HUDEP-2 (cell line): ENCODE measurements at regions not wholly inside any gene's neighbourhood (a gene's known extent, or its start where the extent isn't known, plus 50 kb on each side); places are given as distances from the start of the nearest gene placed in this dataset.

Experiments used
- DNase-seq, 76 experiments: peaks; one replicate each; lab custom pipeline; 2025; ENCODE audit not compliant: unreplicated experiment in 76 of 76; lab: John Stamatoyannopoulos, UW

DNA sequence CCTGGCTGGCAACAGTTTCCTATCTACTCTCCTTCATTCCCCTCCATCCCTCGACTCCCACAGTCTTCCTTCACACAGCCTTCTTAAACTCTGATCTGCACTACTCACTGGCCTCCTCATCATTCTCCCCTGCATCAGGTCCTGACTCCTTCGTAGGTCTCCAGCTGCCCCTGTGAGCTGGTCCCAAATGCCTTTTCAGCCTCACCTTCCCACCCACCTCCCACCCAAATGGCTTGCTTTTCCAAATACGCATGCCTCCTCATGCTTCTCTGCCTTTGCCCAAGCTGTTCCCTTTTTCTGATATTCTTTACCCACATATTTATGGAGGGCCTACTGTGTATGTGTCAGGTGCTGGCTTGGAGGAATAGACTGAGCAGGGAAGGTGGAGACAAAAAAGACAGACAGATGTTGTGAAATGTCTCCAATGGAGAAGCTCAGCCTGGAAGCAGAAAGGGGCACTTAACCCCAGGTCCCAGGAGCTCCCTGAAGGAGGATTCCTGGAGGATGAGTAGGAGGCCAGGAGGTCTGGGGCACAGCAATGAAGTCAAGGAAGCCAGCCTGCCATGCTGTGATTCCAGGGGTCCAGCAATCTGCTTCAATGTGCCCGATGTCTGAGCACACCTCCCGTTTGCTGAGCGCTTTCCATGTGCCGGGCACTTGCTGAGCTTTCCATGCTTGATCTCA lies 252.2 kb downstream of the SHQ1 start:
- no peak for DNase-seq

DNA sequence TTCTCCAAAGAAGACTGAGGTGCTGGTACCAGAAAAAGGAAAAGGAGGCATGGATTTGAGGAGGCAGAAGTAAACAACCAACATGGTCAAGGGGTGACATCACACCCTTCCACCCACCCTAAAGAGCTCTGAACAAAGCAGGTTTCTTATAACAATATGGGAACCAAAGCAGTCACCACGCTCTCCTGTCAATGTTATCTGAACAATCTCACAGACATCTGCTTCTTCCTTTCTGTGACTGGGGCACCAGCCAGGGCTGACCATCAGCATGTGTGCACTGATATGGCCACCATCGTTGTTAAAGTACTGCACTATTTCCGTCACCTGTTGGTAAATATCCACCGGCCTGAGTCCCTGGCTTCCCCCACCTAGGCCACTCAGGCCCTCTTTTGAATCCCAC lies 252.9 kb downstream of the SHQ1 start:
- peak in 55 of 76 experiments; percentile 5 to 73 (median 34) for DNase-seq

DNA sequence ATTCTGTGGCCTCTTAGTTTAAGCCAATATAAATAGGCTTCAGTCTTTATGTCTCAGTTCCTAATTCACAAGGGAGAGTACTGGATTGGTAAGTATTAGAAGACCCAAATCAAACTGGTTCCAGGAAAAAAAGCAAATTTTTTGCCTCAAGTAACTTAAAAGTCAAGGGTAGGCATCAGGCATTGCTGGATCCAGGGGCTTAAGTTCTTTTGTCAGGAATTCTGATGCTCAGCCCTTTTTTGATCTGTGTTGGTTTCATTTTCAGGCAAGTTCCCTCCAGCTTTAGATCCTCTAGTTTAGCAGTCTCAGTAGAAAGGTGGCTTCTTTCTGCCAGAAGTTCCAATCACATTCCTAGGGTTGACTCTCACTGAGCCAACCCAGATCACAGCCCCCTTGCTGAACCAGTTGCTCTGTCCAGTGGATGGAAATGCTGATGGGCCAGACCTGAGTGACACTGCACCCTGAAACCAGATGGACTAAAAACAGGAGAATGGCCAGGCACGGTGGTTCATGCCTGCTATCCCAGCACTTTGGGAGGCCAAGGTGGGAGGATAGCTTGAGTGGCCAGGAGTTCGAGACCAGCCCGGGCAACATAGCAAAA lies 253.5 kb downstream of the SHQ1 start:
- DNase-seq = no peak

DNA sequence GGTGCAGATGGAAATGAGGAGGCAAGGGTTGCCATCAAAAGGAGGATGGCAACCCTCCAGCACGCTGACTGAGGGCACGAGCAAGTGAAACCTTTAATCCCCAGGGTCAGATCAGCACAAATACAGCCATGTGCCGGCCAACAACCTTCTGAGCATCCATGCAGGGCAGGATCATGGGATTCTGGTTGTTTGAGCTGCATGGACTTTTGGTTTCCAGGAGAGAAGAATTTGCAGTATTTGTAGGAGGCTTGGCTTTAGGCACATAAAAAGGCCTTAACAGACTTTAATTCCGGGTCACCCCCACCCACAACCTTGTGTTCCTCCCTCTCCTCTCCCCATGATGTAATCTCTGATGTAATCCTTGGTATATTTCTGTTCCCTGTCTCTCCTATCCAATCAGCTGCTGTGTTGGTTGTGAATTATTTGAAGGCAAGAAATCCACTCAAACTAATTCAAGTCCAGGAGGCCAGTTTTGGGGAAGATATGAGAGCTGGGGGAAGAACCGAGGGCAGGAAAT lies 254.3 kb downstream of the SHQ1 start:
- DNase-seq = no peak

DNA sequence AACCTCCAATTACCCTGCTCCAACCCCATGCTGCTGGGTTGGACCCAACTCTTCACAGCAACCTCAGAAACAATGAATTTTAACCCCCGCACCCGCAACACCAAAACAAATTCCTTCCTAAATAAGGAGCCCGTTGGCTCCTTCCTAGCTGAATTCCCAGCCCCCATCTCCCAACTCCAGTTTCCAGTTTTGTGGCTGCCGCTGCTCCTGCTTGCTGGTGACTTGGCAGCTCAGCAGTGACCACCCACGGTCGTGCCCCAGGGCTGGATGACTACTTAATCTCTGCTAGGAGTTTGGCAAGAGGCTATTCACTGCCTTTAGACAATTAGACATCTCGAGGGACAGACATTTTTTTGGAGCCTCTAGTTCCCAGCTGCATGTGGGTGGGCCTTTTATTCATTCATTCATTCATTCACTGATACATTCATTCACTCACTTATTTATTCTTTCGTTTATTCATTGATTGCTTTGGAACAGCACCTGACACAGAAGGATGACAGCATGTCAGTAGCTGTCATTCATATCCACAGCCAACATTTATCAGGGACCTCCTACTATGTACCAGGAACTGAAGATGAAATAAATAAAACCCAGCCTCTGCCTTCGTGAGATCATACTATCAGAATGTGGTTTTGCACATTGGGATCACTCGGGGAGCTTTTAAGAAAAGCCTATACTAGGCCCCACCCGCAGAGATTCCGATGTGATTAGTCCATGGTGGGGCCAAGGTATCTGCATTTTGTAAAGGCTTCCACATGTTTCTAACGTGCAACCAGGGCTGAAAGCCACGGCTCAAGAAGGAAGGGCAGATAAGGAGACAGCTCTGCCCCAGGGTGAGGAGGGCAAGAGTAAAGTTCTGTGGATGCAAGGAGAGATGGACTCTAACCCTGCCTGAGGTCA lies 256.5 kb downstream of the SHQ1 start:
- DNase-seq = peak in 73 of 76 experiments; percentile 12 to 84 (median 62)

DNA sequence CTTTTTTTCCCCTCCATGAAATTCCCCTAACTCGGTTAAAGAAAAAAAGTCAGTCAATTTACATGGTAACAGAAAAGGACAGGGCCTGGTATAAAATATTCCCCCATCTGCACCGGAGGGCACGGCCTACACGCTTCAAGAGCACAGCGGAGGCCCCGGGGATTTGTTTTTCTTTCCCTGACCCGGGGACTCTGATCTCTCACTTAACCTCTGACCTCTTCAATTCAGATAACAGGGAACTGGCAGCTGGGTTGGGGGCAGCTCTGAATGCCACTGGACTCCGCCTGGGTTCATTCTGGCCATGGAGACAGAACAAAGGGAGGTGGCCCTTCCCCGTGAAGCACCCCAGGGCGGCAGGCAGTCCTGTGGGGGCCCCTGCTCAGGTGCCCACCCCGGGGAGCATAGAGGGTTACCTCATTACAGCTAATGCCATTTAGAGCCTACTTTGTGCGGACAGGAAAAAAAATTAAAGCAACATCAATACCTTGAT lies 257.5 kb downstream of the SHQ1 start:
- no peak for DNase-seq

DNA sequence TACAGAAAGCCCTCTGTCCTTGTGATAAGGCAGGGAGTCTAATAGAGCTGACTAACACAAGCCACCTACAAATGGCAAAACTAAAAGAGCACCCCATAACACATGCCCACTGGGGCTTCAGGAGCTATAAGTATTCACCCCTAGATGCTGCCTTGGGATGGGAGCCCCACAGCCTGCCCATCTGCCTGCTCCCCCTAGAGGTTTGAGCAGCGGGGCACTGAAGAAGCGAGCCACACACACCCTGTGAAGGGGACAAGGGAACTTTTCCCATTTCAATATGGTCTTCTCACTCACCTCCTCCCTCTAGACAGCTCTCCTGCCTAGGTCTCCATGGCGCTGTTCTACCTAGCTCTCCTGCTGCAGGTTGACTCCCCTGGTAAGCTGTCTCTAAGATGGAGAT lies 261.0 kb downstream of the SHQ1 start:
- no peak for DNase-seq

DNA sequence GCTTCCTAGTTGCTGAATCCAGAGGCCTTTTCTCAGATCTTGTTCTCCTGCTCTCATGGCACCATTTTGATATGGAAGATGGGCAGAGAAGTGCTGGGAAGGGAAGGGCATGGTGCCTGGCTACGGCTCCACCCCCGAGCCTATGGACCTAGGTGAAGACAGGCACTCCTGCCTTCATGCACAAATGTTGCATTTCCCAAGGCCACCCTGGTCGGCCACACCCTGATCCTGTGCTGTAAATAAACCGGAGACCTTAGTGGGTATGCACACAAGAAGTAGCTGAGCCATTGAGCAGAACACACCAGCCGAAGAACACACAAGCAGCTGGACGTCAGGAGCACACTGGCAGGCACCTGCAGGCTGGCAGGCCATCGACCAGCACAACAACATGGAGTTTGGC lies 261.6 kb downstream of the SHQ1 start:
- no peak for DNase-seq

DNA sequence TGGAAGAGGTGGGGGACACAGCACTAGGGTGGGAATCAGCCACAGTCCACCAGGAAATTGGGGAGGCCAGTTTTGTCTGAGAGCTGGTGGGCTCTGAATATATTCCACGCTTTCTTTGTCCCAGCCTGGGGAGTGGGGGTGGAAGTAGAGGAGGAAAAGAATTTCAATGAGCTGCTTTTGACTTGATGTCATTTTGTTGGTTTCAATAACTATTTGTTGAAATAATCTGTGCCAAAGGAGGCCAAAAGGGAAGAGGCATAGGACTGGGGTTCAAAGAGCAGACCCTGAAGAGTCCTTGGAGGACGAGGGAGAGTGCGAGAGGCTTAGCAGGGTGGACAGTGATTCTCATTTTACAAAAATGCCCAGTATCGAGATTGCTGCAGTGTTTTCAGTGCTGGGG lies 262.3 kb downstream of the SHQ1 start:
- no peak for DNase-seq

DNA sequence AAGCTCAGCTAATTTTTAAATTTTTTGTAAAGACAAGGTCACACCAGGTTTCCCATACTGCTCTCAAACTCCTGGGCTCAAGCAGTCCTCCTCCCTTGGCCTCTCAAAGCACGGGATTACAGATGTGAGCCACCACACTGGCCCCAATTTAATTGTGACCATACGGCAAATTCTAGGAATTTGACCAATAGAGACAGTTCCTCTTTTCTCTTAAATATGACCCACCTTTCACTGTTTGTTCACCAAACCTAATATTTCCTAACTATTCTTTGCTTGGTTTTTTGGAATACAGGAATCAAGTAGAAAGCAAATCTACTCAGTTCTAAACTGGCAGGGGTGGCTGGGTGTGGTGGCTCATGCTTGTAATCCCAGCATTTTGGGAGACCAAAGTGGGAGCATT lies 264.0 kb downstream of the SHQ1 start:
- DNase-seq = no peak

DNA sequence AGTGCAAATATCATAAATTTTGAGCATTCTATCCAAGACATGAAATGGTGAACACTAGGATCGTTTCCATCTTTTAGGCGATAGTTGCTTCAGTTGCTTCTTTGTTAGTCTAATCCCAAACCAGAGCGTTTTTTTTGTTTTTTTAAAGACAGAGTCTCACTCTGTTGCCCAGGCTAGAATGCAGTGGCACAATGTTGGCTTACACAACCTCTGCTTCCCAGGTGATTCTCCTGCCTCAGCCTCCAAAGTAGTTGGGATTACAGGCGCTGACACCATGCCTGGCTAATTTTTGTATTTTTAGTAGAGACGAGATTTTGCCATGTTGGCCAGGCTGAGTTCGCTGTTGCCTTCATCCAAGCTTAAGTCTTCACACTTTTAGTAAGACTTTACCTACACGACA lies 265.3 kb downstream of the SHQ1 start:
- no peak for DNase-seq

DNA sequence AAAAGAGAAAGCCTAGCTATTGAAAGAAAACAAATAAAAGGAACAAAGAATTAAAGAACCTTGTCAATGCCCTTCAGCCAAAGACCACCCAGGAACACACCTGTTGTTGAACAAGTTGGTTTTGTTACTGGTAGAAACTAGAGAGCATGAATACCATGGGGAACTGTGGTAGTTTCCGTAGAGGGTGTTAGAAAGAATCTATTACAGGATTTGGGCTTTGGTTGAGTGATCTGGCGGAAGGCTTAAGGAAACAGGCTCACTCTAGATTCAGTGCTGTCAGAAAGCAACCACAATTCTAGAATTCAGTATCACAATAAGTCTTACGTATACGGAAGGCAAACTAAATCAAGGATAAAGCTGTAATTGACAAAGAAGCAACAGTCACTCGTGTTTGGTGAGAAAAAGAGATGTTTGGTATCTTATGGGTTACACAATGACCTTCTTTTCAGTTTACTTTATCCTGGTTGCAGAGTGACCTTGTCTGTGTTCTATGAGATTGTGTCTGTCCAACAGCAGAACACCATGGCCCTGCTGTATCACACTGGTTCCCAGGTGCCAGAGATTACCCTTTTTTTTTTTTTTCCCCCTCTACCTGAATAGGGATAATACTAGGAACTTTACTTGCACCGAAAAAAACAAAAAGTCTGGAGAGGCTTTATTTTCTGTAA lies 265.9 kb downstream of the SHQ1 start:
- DNase-seq = no peak

DNA sequence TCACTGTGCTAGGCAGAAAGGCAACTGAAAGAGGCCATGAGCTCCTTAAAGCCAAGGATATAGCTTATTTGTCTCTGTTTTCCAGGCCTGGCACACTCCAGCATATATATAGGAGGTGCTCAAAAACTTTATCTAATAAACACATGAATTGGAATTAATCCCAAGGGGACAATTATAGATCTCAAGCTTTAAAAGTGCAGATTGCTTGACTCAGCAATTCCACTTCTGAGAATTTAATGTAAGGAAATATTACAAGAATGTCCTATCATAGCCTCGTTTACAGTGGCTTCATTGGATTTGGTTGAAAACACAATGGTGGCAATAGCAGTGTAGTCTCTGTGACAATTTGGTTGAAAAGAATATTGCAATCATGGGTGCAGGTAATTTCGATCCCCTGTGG lies 267.3 kb downstream of the SHQ1 start:
- peak in 1 of 76 experiments; percentile 16 for DNase-seq

DNA sequence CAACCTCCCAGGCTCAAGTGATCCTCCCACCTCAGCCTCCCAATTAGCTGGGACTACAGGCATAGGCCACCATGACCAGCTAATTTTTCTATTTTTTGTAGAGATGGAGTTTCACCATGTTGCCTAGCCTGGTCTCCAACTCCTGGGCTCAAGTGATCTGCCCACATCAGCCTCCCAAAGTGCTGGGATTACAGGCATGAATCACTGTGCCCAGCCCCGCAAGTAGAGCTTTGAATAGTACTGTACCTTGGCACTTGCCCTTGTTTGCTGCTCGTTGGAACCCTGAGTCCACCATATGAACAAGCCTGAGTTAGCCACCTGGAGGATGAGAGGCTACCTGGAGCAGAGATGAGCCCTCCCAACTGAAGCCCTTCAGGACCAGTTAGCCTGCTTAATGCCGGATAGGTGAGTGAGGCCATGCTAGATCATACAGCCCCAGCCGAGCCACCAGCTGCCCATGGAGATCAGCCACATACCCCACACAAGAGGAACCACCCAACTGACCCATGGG lies 267.9 kb downstream of the SHQ1 start:
- DNase-seq = no peak

DNA sequence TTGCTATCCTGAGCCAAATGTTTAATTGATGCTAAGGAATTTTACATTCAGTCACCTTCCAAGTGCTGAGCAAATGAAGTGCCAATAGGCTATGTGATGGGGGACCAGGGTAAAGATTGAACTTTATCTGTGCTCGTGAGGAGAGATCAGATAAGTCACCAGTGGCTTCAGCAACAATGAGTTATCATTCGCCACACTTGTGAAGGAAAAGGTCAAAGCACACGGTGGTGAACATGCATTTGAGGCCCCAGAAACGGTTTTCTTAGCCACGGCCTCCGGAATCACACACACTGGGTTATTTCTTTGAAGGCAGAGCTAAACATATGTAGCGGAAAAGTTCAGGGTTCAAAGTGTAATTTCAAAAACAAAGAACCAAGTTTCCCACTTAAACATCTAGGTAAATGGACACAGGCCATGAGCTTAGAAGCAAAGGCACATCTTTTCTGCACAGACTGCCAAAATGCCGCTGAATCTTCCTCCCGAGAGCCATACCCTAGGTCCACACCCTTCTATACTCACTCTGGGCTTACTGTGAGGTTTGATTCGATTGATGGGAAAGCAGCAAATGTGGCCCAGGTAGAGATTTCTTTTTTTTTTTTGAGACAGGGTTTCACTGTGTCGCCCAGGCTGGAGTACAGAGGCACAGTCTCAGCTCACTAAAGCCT lies 268.5 kb downstream of the SHQ1 start:
- DNase-seq = peak in 7 of 76 experiments; percentile 10 to 39 (median 26)

DNA sequence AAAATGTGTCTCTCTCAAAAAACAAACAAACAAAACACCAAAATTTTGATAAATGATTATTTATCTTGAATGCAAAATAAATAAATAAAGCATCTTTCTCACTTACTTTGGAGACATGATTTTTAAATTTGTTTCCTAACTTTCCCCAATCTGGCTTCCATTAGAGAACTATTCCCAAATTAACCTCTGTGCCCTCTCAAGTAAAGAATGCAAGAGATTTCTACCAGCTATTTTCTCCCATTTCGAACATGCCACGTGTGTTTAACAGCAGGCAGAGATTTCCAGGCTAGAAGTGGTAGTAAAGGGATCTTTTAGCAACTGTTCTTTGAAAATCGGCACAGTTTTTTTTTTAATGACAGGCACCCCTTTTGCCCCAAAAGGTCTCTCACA lies 269.1 kb downstream of the SHQ1 start:
- no peak for DNase-seq

DNA sequence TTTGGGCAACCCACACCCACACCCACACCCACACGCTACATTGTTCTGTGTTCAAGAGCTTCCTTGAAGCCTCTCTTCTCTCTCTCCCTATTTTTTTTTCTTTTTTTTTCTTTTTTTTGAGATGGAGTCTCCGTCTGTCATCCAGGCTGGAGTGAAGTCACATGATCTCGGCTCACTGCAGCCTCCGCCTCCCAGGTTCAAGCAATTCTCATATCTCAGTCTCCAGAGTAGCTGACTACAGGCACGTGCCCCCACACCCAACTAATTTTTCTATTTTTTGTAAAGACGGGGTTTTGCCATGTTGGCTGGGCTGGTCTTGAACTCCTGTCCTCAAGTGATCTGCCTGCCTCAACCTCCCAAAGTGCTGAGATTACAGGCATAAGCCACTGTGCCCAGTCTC lies 271.1 kb downstream of the SHQ1 start:
- DNase-seq = no peak

DNA sequence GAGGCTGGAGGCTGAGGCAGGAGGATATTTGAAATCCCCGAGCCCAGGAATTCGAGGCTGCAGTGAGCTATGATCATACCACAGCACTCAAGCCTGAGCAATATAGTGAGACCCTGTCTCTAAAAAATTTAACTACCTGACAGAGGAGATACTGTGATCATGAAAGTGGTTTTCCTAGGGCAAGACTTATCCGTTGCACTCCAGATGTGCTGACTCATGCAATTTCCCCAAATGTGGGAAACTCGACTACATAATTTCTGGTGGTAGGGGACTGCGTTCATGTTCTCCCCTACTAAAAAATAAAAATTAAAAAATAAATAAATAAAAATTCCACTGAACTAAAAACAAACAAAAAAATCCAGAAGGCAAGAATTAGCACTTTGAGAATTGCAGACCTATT lies 271.7 kb downstream of the SHQ1 start:
- no peak for DNase-seq

DNA sequence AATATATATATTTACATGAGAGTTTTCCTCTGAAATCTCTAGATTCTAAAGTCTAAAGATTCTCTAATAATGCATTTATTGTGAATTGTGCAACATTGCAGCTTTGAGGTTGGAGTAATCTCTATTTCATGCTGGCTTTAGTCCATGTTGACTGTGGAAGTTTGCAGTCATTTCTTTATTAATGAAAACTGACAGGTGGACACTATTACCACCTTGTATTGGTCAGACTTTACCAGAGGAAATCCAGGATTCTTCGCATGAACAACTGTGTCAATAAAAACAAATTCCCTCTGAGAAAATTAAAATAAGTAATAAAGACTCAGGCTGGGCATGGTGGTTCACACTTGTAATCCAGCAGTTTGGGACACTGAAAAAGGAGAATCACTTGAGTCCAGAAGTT lies 274.1 kb downstream of the SHQ1 start:
- no peak for DNase-seq

DNA sequence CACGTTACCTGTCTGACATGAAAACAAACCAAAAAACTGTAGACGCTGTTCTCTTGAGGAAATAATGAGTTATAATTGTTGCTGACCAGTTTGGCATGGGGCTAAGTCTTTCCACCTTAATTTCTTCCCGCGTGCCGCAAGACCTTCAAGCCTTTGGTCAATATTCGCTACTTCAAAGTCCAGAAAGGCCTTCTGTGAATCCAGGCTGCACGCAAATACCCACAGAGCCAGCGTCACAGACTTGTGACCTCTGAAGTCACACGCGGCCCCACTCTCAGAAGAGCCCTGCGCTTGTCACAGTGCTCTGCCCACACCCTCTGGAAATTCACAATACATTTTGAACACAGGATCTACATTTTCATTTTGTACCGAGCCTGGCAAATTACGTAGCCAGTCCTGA lies 275.2 kb downstream of the SHQ1 start:
- no peak for DNase-seq
